CD4-positive, CD25-positive, alpha-beta regulatory T cell (primary cell): ENCODE measurements at regions not wholly inside any gene's neighbourhood (a gene's known extent, or its start where the extent isn't known, plus 50 kb on each side); places are given as distances from the start of the nearest gene placed in this dataset.

Source experiments
- ATAC-seq, 2 donors: fragments of 150-1000 bp; cut with Tn5 transposase; one replicate each; pipeline ENCODE4 v1.10.0; 2021; ENCODE audit warnings: low read depth in 2 of 2, moderate number of reproducible peaks in 2 of 2, moderate library complexity in 1 of 2
- DNase-seq, 3 donors: peaks; one replicate each; pipeline versions ENCODE4 v3.0.0 to v3.0.0-alpha.2; 2012 to 2022; ENCODE audit warnings: mixed read lengths in 1 of 3
- H3K27ac ChIP-seq: one replicate; pipeline ENCODE4 v1.7.0; 2013; ENCODE audit warnings: mild to moderate bottlenecking, low read length; ENCODE audit not compliant: insufficient read depth, poor library complexity, severe bottlenecking
- H3K27me3 ChIP-seq: one replicate; pipeline ENCODE4 v1.7.0; 2013; ENCODE audit warnings: low read length; ENCODE audit not compliant: control insufficient read depth, insufficient read depth
- H3K36me3 ChIP-seq: one replicate; pipeline ENCODE4 v1.7.0; 2013; ENCODE audit warnings: mild to moderate bottlenecking, low read length, moderate library complexity; ENCODE audit not compliant: control insufficient read depth, insufficient read depth
- H3K4me1 ChIP-seq: 2 replicates; pipeline ENCODE4 v1.7.0; 2013; ENCODE audit warnings: mild to moderate bottlenecking, low read length; ENCODE audit not compliant: insufficient read depth, control insufficient read depth, poor library complexity, severe bottlenecking
- H3K4me3 ChIP-seq: one replicate; pipeline ENCODE4 v1.7.0; 2013; ENCODE audit warnings: low read depth, mild to moderate bottlenecking, low read length, moderate library complexity
- H3K9me3 ChIP-seq, 2 experiments: 1 replicate in 1 of 2; 2 replicates in 1 of 2; pipeline ENCODE4 v1.7.0; 2013; ENCODE audit warnings: low read length in 2 of 2, mild to moderate bottlenecking in 1 of 2, moderate library complexity in 1 of 2; ENCODE audit not compliant: control insufficient read depth in 2 of 2
- H3K27ac Mint-ChIP-seq, 3 donors: one replicate each; pipeline ENCODE4 v1.8.0; 2020 to 2022; ENCODE audit warnings: mild to moderate bottlenecking in 3 of 3, mixed read lengths in 3 of 3, moderate library complexity in 2 of 3
- H3K27me3 Mint-ChIP-seq: one replicate; pipeline ENCODE4 v1.8.0; 2022; ENCODE audit warnings: mild to moderate bottlenecking, mixed read lengths
- H3K36me3 Mint-ChIP-seq: one replicate; pipeline ENCODE4 v1.8.0; 2020; ENCODE audit warnings: mixed read lengths
- H3K4me1 Mint-ChIP-seq, 4 donors: one replicate each; pipeline ENCODE4 v1.8.0; 2020 to 2022; ENCODE audit warnings: mixed read lengths in 4 of 4, mild to moderate bottlenecking in 1 of 4
- H3K4me3 Mint-ChIP-seq, 4 donors: one replicate each; pipeline ENCODE4 v1.8.0; 2020 to 2022; ENCODE audit warnings: mild to moderate bottlenecking in 4 of 4, mixed read lengths in 4 of 4, moderate library complexity in 3 of 4
- H3K9me3 Mint-ChIP-seq, 7 donors: one replicate each; pipeline ENCODE4 v1.8.0; 2020 to 2022; ENCODE audit warnings: mixed read lengths in 7 of 7, mild to moderate bottlenecking in 3 of 7, moderate library complexity in 2 of 7

DNA sequence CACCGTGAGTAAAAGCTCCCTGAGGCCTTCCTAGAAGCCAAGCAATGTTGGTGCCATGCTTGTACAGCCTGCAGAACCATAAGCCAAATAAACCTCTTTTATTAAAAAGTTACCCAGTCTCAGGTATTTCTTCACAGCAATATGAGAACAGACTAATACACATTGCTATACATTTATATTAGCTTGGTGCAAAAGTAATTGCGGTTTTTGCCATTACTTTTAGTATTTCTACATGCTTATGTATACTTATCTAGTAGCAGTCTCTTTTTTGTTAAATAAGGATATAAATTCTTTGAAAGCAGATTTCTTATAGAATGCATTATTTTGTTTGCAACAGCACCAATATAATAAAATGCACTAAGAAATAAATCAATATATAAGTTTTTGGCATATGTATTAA is 619.6 kb downstream of the FSCB start:
- H3K9me3 Mint-ChIP-seq: peaks cover 0 to 16% (median 5%) of the 10 kb centered on the region in 7 donors
- Histone ChIP-seq H3K36me3 (no peaks in the 10 kb centered on the region), H3K27ac (no peak overlapping the region), H3K4me1 (no peaks in the 10 kb centered on the region), H3K9me3 (peaks cover 0 to 3% of the 10 kb centered on the region in 2 experiments), H3K4me3 (no peak overlapping the region), H3K27me3 (no peaks in the 10 kb centered on the region)
- DNase-seq (no peak), ATAC-seq (no peak)
- H3K27me3 Mint-ChIP-seq: no peaks in the 10 kb centered on the region
- H3K27ac Mint-ChIP-seq: no peak overlapping the region
- H3K4me1 Mint-ChIP-seq: no peaks in the 10 kb centered on the region
- H3K36me3 Mint-ChIP-seq: no peaks in the 10 kb centered on the region
- H3K4me3 Mint-ChIP-seq: no peak overlapping the region

DNA sequence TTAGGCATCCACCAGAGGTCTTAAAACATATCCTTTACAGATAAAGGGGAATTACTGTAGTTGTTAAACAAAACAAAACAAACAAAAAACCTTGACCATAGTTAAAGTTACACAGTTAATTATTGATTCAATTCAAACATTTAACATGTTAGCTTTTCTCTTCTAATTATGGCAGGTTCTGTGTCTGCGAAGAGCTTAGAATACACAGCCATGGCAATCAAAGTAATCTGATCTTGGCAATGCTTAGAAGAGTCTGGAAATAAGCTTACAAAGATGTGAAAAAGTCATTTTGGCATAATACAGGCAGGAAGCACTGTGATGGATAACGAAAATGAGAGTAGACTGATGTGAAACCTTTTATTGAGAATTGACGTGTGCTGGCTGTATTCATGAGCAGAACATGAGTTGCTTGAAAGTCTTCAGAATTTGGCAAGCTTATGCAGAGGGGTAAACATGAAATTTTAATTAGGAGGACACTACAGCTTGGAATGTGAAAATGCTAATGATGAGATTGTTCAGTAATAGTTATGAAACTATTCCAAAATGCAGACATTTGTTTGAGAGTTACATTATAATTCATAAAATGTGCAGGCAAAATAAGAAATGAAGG is 629.6 kb downstream of the FSCB start:
- H3K27me3 ChIP-seq: no peaks in the 10 kb centered on the region
- Mint-ChIP-seq H3K36me3 (no peaks in the 10 kb centered on the region), H3K4me1 (no peaks in the 10 kb centered on the region), H3K27ac (no peak overlapping the region), H3K4me3 (no peak overlapping the region), H3K9me3 (peaks cover 0 to 4% (median under 1%) of the 10 kb centered on the region in 7 donors), H3K27me3 (no peaks in the 10 kb centered on the region)
- H3K27ac ChIP-seq: no peak overlapping the region
- no peak for DNase-seq
- H3K4me3 ChIP-seq: no peak overlapping the region
- H3K36me3 ChIP-seq: no peaks in the 10 kb centered on the region
- no peak for ATAC-seq
- peaks cover 0 to 3% of the 10 kb centered on the region in 2 experiments for H3K9me3 ChIP-seq
- no peaks in the 10 kb centered on the region for H3K4me1 ChIP-seq

- Mint-ChIP-seq H3K9me3 (peaks cover 0 to 12% (median 4%) of the 10 kb centered on the region in 7 donors), H3K27me3 (no peaks in the 10 kb centered on the region), H3K27ac (no peak overlapping the region), H3K4me3 (no peak overlapping the region), H3K4me1 (no peaks in the 10 kb centered on the region), H3K36me3 (no peaks in the 10 kb centered on the region)
- Histone ChIP-seq H3K4me3 (no peak overlapping the region), H3K27me3 (no peaks in the 10 kb centered on the region), H3K27ac (no peak overlapping the region), H3K4me1 (no peaks in the 10 kb centered on the region), H3K9me3 (peaks cover 4 to 5% of the 10 kb centered on the region in 2 experiments), H3K36me3 (no peaks in the 10 kb centered on the region)
- no peak for DNase-seq
- ATAC-seq: no peak
Measured at GRCh38 chr14:43872752-43873655, 634.1 kb downstream of the FSCB start.

- no peaks in the 10 kb centered on the region for H3K27me3 Mint-ChIP-seq
- peaks cover 4 to 5% of the 10 kb centered on the region in 2 experiments for H3K9me3 ChIP-seq
- DNase-seq (no peak), ATAC-seq (no peak)
- H3K27ac ChIP-seq: no peak overlapping the region
- H3K4me3 ChIP-seq: no peak overlapping the region
- H3K4me1 ChIP-seq: no peaks in the 10 kb centered on the region
- H3K36me3 ChIP-seq: no peaks in the 10 kb centered on the region
- H3K27ac Mint-ChIP-seq: no peak overlapping the region
- no peak overlapping the region for H3K4me3 Mint-ChIP-seq
- no peaks in the 10 kb centered on the region for H3K36me3 Mint-ChIP-seq
- no peaks in the 10 kb centered on the region for H3K27me3 ChIP-seq
- H3K4me1 Mint-ChIP-seq: no peaks in the 10 kb centered on the region
- H3K9me3 Mint-ChIP-seq: peaks cover 0 to 12% (median 7%) of the 10 kb centered on the region in 7 donors
Measured at GRCh38 chr14:43872222-43872621, 634.9 kb downstream of the FSCB start.

DNA sequence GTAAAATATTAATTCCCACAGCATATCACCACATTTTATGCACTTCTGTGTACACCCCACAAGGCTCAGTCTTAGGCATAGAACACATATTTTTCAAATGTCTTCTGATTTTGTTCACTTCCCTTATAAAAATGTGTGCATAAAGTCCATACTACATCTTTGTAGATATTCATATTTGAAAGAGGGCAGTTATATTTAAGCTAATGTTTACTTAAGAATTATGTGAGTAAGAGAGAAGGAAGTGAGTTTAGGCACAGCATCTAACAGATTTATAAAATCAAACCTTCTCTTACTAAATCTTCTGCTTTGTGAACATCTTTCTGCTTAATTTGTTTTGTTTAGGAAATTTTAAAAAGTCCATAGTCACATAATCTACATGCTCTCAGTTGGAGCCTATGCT is 648.1 kb downstream of the FSCB start:
- no peak for DNase-seq
- no peak overlapping the region for H3K27ac Mint-ChIP-seq
- H3K27me3 ChIP-seq: no peaks in the 10 kb centered on the region
- no peak overlapping the region for H3K4me3 Mint-ChIP-seq
- no peaks in the 10 kb centered on the region for H3K36me3 ChIP-seq
- no peaks in the 10 kb centered on the region for H3K27me3 Mint-ChIP-seq
- H3K9me3 ChIP-seq: no peaks in the 10 kb centered on the region
- no peak overlapping the region for H3K27ac ChIP-seq
- no peak for ATAC-seq
- no peaks in the 10 kb centered on the region for H3K36me3 Mint-ChIP-seq
- no peak overlapping the region for H3K4me3 ChIP-seq
- H3K9me3 Mint-ChIP-seq: peaks cover 0 to 13% (median 7%) of the 10 kb centered on the region in 7 donors
- no peaks in the 10 kb centered on the region for H3K4me1 Mint-ChIP-seq
- no peaks in the 10 kb centered on the region for H3K4me1 ChIP-seq

DNA sequence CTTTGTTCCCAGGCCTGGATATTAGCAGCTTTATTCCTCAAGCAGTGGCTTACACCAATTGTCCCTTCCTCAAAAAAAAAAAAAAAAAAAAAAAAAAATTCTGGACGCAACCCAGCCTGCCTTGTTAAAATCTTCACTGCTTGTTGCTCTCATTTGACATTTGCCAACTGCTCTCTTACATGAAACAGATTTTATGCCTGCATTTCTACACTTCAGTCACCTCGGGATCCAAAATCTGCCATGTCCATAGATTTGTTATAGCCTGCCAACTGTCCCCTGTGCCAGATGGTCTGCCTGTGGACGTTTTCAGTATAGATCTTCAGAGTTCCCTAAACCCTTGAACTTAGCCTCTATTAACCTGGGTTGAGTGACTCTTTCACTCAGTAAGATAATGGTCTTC is 651.5 kb downstream of the FSCB start:
- Mint-ChIP-seq H3K27me3 (no peaks in the 10 kb centered on the region), H3K27ac (no peak overlapping the region), H3K4me1 (no peaks in the 10 kb centered on the region), H3K9me3 (peaks cover 4 to 14% (median 10%) of the 10 kb centered on the region in 7 donors), H3K4me3 (no peak overlapping the region), H3K36me3 (no peaks in the 10 kb centered on the region)
- Histone ChIP-seq H3K27ac (no peak overlapping the region), H3K4me1 (no peaks in the 10 kb centered on the region), H3K9me3 (no peaks in the 10 kb centered on the region), H3K36me3 (no peaks in the 10 kb centered on the region), H3K4me3 (no peak overlapping the region), H3K27me3 (no peaks in the 10 kb centered on the region)
- ATAC-seq (no peak), DNase-seq (no peak)

GRCh38 chr14:43853541-43853940 is 653.5 kb downstream of the FSCB start:
- Mint-ChIP-seq H3K4me3 (no peak overlapping the region), H3K9me3 (peaks cover 4 to 12% (median 8%) of the 10 kb centered on the region in 7 donors), H3K27ac (no peak overlapping the region), H3K27me3 (no peaks in the 10 kb centered on the region), H3K4me1 (no peaks in the 10 kb centered on the region), H3K36me3 (no peaks in the 10 kb centered on the region)
- no peak for ATAC-seq
- no peak for DNase-seq
- Histone ChIP-seq H3K4me1 (no peaks in the 10 kb centered on the region), H3K4me3 (no peak overlapping the region), H3K27me3 (no peaks in the 10 kb centered on the region), H3K9me3 (no peaks in the 10 kb centered on the region), H3K36me3 (no peaks in the 10 kb centered on the region), H3K27ac (no peak overlapping the region)
